Activated B cell treated with CpG ODN at 0.5 μM for 24 hours (primary cell): ENCODE measurements at regions not wholly inside any gene's neighbourhood (a gene's known extent, or its start where the extent isn't known, plus 50 kb on each side); places are given as distances from the start of the nearest gene placed in this dataset.

Experiments
- ATAC-seq: fragments of 200-7000 bp; cut with Tn5 transposase; one replicate; pipeline ENCODE4 v1.10.0; 2021; ENCODE audit warnings: low read depth, mild to moderate bottlenecking, moderate library complexity
- CTCF ChIA-PET: fragments of 350-600 bp; sonication (Branson Sonifier 250); formaldehyde crosslinking; loops from one replicate; lab custom pipeline; 2021; ENCODE audit warnings: antibody characterized with exemption; lab: Charles Lee
- POLR2A ChIA-PET: fragments of 350-600 bp; sonication (Branson Sonifier 250); formaldehyde crosslinking; loops from one replicate; lab custom pipeline; 2021; ENCODE audit warnings: antibody characterized with exemption; lab: Charles Lee
- DNase-seq: peaks from one replicate; pipeline ENCODE4 v3.0.0; 2022
- H3K27ac Mint-ChIP-seq: one replicate; pipeline ENCODE4 v1.8.0; 2020; ENCODE audit warnings: mixed read lengths
- H3K27me3 Mint-ChIP-seq: one replicate; pipeline ENCODE4 v1.8.0; 2021; ENCODE audit warnings: mixed read lengths
- H3K36me3 Mint-ChIP-seq: one replicate; pipeline ENCODE4 v1.8.0; 2021; ENCODE audit warnings: low read depth, mixed read lengths
- H3K4me1 Mint-ChIP-seq: one replicate; pipeline ENCODE4 v1.8.0; 2021; ENCODE audit warnings: mixed read lengths
- H3K4me3 Mint-ChIP-seq: one replicate; pipeline ENCODE4 v1.8.0; 2020; ENCODE audit warnings: mild to moderate bottlenecking, mixed read lengths
- H3K9me3 Mint-ChIP-seq: one replicate; pipeline ENCODE4 v1.8.0; 2020; ENCODE audit warnings: mixed read lengths
- intact Hi-C: fragments of 100-400 bp; cut with micrococcal nuclease; formaldehyde crosslinking; loops from one replicate; pipeline ENCODE4 v1.15.1; 2024
- TF ChIP-seq, protein P1 (sequence below): fragments of 200-600 bp; IDR thresholded peaks from one replicate; pipeline ENCODE4 v1.8.0; 2022; ENCODE audit warnings: antibody characterized with exemption, mild to moderate bottlenecking

DNA sequence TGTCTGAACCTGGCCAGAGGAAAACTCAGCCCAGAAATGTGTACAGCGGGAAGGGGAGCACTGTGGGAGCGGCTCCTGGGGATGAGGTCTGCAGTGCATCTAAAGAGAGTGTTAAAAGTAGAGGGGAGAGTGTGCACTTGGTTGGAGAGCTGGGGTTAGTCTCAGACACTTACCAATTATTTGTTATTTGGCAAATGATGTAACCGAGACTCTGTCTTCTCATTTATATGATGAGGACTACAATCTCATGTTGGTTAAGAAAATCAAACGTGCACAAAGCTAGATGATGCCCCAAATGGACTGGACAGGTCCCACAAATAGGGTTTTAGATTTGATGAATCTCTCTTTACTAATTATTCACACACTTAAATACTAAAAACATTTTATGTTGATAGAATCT lies 962.4 kb downstream of the GATA3 start:
- ATAC-seq: no peak
- H3K4me3 Mint-ChIP-seq: no peak overlapping the region
- no peaks in the 10 kb centered on the region for H3K36me3 Mint-ChIP-seq
- DNase-seq: no peak
- H3K9me3 Mint-ChIP-seq: no peaks in the 10 kb centered on the region
- no peaks in the 10 kb centered on the region for H3K27me3 Mint-ChIP-seq
- TF ChIP-seq, protein P1, sequence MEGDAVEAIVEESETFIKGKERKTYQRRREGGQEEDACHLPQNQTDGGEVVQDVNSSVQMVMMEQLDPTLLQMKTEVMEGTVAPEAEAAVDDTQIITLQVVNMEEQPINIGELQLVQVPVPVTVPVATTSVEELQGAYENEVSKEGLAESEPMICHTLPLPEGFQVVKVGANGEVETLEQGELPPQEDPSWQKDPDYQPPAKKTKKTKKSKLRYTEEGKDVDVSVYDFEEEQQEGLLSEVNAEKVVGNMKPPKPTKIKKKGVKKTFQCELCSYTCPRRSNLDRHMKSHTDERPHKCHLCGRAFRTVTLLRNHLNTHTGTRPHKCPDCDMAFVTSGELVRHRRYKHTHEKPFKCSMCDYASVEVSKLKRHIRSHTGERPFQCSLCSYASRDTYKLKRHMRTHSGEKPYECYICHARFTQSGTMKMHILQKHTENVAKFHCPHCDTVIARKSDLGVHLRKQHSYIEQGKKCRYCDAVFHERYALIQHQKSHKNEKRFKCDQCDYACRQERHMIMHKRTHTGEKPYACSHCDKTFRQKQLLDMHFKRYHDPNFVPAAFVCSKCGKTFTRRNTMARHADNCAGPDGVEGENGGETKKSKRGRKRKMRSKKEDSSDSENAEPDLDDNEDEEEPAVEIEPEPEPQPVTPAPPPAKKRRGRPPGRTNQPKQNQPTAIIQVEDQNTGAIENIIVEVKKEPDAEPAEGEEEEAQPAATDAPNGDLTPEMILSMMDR: no peak
- ChIA-PET CTCF (no interaction called here), POLR2A (no interaction called here)
- no peak overlapping the region for H3K27ac Mint-ChIP-seq
- H3K4me1 Mint-ChIP-seq: no peaks in the 10 kb centered on the region
- intact Hi-C loops: no loop called here

DNA sequence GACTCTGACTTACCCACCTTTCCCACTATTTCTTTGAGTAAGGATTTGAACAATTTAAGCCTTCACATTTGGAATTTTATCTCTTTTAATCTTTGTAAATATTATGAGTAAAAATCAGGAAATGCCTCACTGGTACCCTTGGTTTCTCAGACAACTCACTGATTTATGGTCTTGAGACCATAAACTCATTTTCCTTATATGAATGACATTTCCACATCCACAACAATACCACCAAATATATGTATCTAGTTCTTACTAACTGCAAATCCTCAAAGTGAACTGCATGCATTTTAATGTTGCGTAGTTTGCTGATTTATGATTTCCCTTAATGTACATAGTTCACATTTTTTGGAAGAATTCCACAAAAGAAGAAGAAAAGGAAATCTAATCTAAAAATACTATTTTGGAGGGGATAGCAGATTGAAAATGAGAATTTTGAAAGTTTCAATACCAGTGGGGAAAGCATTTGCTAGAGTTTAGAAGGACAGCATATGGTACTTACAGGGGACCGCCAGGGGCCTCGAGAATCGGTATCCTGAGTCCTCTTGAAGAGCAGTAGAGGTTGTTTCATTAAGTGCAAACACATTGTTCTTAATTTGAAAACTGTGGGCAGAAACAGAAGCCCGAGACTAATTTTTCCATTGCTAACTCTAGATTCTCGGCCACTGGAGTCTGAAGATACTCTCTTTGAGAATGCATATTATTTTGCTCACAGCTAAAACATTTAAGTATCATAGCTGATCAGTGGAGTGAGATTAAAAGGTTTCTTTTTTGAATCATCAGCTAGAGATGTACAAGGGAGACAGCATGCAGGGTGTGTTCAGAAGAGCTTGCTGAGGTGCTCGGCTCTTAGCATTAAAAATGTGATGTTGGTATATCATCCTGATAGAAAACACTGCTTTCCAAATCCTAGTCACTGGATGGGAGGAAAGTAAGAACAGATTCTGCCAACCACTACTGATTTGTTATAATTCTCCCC lies 964.0 kb downstream of the GATA3 start:
- CTCF ChIA-PET: no interaction called here
- Mint-ChIP-seq H3K4me1 (no peaks in the 10 kb centered on the region), H3K4me3 (no peak overlapping the region), H3K36me3 (no peaks in the 10 kb centered on the region), H3K9me3 (no peaks in the 10 kb centered on the region), H3K27me3 (no peaks in the 10 kb centered on the region), H3K27ac (no peak overlapping the region)
- DNase-seq (no peak), ATAC-seq (no peak)
- POLR2A ChIA-PET: no interaction called here
- TF ChIP-seq, protein P1: no peak
- intact Hi-C loops: no loop called here

DNA sequence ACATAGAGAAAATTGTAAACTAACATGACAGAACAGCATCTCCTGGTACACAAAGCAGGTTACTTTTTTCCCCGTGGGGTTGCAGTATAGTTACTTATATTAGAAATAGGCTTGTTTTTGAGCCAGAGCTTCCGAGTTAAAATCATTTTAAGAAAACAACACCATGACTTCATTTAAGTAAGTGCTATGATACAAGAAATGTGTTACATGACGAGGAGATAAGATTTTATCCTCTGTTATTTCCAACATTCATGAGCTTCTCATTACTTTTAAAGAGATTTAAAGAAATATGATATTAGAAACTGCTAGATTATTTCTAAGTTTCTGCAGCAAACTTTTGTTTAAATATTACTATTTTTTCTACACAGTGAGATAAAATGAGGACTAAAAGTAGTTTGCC lies 968.7 kb downstream of the GATA3 start:
- no peak for ATAC-seq
- no peaks in the 10 kb centered on the region for H3K36me3 Mint-ChIP-seq
- ChIA-PET POLR2A (no interaction called here), CTCF (no interaction called here)
- DNase-seq: no peak
- intact Hi-C loops: no loop called here
- TF ChIP-seq, protein P1: no peak
- H3K4me3 Mint-ChIP-seq: no peak overlapping the region
- no peaks in the 10 kb centered on the region for H3K4me1 Mint-ChIP-seq
- H3K9me3 Mint-ChIP-seq: no peaks in the 10 kb centered on the region
- no peak overlapping the region for H3K27ac Mint-ChIP-seq
- no peaks in the 10 kb centered on the region for H3K27me3 Mint-ChIP-seq

GRCh38 chr10:9024210-9024609 lies 969.7 kb downstream of the GATA3 start:
- Mint-ChIP-seq H3K9me3 (no peaks in the 10 kb centered on the region), H3K27me3 (no peaks in the 10 kb centered on the region), H3K27ac (no peak overlapping the region), H3K4me3 (no peak overlapping the region), H3K4me1 (no peaks in the 10 kb centered on the region), H3K36me3 (no peaks in the 10 kb centered on the region)
- CTCF ChIA-PET: no interaction called here
- POLR2A ChIA-PET: no interaction called here
- intact Hi-C loops: no loop called here
- TF ChIP-seq, protein P1: no peak
- DNase-seq (no peak), ATAC-seq (no peak)

- no peaks in the 10 kb centered on the region for H3K36me3 Mint-ChIP-seq
- no peaks in the 10 kb centered on the region for H3K4me1 Mint-ChIP-seq
- no peak overlapping the region for H3K27ac Mint-ChIP-seq
- CTCF ChIA-PET: no interaction called here
- intact Hi-C loops: no loop called here
- no peak overlapping the region for H3K4me3 Mint-ChIP-seq
- TF ChIP-seq, protein P1: no peak
- peaks cover 3% of the 10 kb centered on the region for H3K9me3 Mint-ChIP-seq
- POLR2A ChIA-PET: no interaction called here
- DNase-seq (no peak), ATAC-seq (no peak)
- H3K27me3 Mint-ChIP-seq: no peaks in the 10 kb centered on the region
Measured at GRCh38 chr10:9028231-9028630, 973.7 kb downstream of the GATA3 start.
